Dermis microvascular lymphatic vessel endothelial cell (primary cell): ENCODE measurements at regions not wholly inside any gene's neighbourhood (a gene's known extent, or its start where the extent isn't known, plus 50 kb on each side); places are given as distances from the start of the nearest gene placed in this dataset.

Experiments
- DNase-seq, 2 donors: peaks; one replicate each; pipeline versions ENCODE4 v3.0.0 to v3.0.0-alpha.2; 2010; ENCODE audit warnings: low read depth in 2 of 2

GRCh38 chr1:30638811-30639210 is 84.6 kb downstream of the MATN1 start:
- DNase-seq: no peak

- DNase-seq: no peak
Observed at GRCh38 chr1:30638086-30638485, 85.3 kb downstream of the MATN1 start.

- DNase-seq: no peak
Observed at GRCh38 chr1:30637183-30637980, 86.0 kb downstream of the MATN1 start.

GRCh38 chr1:30636621-30637020 is 86.8 kb downstream of the MATN1 start:
- no peak for DNase-seq

GRCh38 chr1:30635391-30635975 is 87.9 kb downstream of the MATN1 start:
- no peak for DNase-seq

- DNase-seq: no peak
Observed at GRCh38 chr1:30634507-30634906, 88.9 kb downstream of the MATN1 start.

GRCh38 chr1:30633294-30633693 is 90.1 kb downstream of the MATN1 start:
- DNase-seq: no peak

GRCh38 chr1:30632481-30632880 is 90.9 kb downstream of the MATN1 start:
- no peak for DNase-seq

- DNase-seq: no peak
Observed at GRCh38 chr1:30631700-30632099, 91.7 kb downstream of the MATN1 start.

GRCh38 chr1:30629501-30629900 is 93.9 kb downstream of the MATN1 start:
- DNase-seq: no peak

- no peak for DNase-seq
Observed at GRCh38 chr1:30627994-30628393, 95.4 kb downstream of the MATN1 start.

- DNase-seq: no peak
Observed at GRCh38 chr1:30627206-30627605, 96.2 kb downstream of the MATN1 start.

- DNase-seq: no peak
Observed at GRCh38 chr1:30623431-30623830, 100.0 kb downstream of the MATN1 start.

GRCh38 chr1:30619619-30620018 is 103.8 kb downstream of the MATN1 start:
- DNase-seq: no peak

GRCh38 chr1:30618335-30618747 is 105.0 kb downstream of the MATN1 start:
- no peak for DNase-seq

GRCh38 chr1:30616759-30617158 is 106.6 kb downstream of the MATN1 start:
- no peak for DNase-seq

GRCh38 chr1:30615816-30616590 is 107.4 kb downstream of the MATN1 start:
- no peak for DNase-seq

- DNase-seq: no peak
Observed at GRCh38 chr1:30615076-30615795, 108.1 kb downstream of the MATN1 start.

- no peak for DNase-seq
Observed at GRCh38 chr1:30613188-30613587, 110.2 kb downstream of the MATN1 start.

GRCh38 chr1:30612536-30613065 is 110.8 kb downstream of the MATN1 start:
- no peak for DNase-seq

- no peak for DNase-seq
Observed at GRCh38 chr1:30611741-30612309, 111.6 kb downstream of the MATN1 start.
